ENCODE measurements at regions not wholly inside any gene's neighbourhood (a gene's known extent, or its start where the extent isn't known, plus 50 kb on each side); places are given as distances from the start of the nearest gene placed in this dataset.

GRCh38 chr22:27494785-27495184 lies 306.8 kb downstream of the MN1 start:
- Mint-ChIP-seq H3K27ac (no peak overlapping the region), H3K4me1 (peaks cover 0 to 4% (median 0%) of the 10 kb centered on the region in 7 donors), H3K4me3 (no peak overlapping the region), H3K36me3 (peaks cover 0 to 13% (median 2%) of the 10 kb centered on the region in 5 donors), H3K9me3 (peaks cover 1 to 18% (median 8%) of the 10 kb centered on the region in 11 donors), H3K27me3 (no peaks in the 10 kb centered on the region)
- Histone ChIP-seq H3K9me3 (ENCODE audit: control insufficient read depth in 2 of 3, low read length in 3 of 3) (no peaks in the 10 kb centered on the region), H3K4me1 (ENCODE audit: control insufficient read depth in 2 of 2, insufficient read depth in 2 of 2, low read length in 2 of 2) (no peaks in the 10 kb centered on the region), H3K27ac (ENCODE audit: low read depth, low read length) (no peak overlapping the region), H3K4me3 (ENCODE audit: low read length) (no peak overlapping the region), H3K36me3 (ENCODE audit: control insufficient read depth in 2 of 3, insufficient read depth in 3 of 3, low read length in 3 of 3) (no peaks in the 10 kb centered on the region), H3K27me3 (ENCODE audit: control insufficient read depth in 2 of 2, insufficient read depth in 2 of 2, low read length in 2 of 2) (no peaks in the 10 kb centered on the region)
- ATAC-seq (no peak), DNase-seq (no peak)
- CTCF ChIA-PET = no interaction called here
- POLR2A ChIA-PET = no interaction called here
- intact Hi-C loops (cut with micrococcal nuclease) = no loop called here

DNA sequence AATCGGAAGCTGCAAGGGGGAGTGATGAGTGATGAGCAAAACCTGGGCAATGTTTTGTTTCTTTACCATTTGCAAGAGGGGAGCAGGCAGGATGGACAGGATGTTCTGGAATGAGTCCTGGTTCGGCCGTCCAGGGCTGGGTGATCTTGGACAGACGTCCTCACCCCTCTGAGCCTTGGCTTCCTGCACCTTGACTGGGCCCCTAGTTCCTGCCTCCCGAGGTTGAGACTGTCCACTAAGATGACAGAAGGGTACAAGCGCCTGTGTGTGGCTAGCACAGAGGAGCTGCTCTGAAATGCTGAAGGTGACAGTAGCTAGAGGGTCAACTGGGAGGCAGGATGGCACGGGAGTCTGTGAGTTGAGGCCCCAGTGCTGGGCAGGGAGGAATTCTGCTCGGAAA lies 306.2 kb downstream of the MN1 start:
- no peak for DNase-seq
- Mint-ChIP-seq H3K4me3 (no peak overlapping the region), H3K27ac (no peak overlapping the region), H3K27me3 (no peaks in the 10 kb centered on the region), H3K4me1 (peaks cover 0 to 4% (median 0%) of the 10 kb centered on the region in 7 donors), H3K36me3 (peaks cover 0 to 13% (median 2%) of the 10 kb centered on the region in 5 donors), H3K9me3 (peaks cover 1 to 18% (median 8%) of the 10 kb centered on the region in 11 donors)
- H3K4me3 ChIP-seq (ENCODE audit: low read length) = no peak overlapping the region
- ChIA-PET POLR2A (no interaction called here), CTCF (no interaction called here)
- H3K36me3 ChIP-seq (ENCODE audit: control insufficient read depth in 2 of 3, insufficient read depth in 3 of 3, low read length in 3 of 3) = no peaks in the 10 kb centered on the region
- H3K9me3 ChIP-seq (ENCODE audit: control insufficient read depth in 2 of 3, low read length in 3 of 3) = no peaks in the 10 kb centered on the region
- no peak for ATAC-seq
- no peaks in the 10 kb centered on the region for H3K4me1 ChIP-seq (ENCODE audit: control insufficient read depth in 2 of 2, insufficient read depth in 2 of 2, low read length in 2 of 2)
- intact Hi-C loops (cut with micrococcal nuclease) = no loop called here
- H3K27ac ChIP-seq (ENCODE audit: low read depth, low read length) = no peak overlapping the region
- no peaks in the 10 kb centered on the region for H3K27me3 ChIP-seq (ENCODE audit: control insufficient read depth in 2 of 2, insufficient read depth in 2 of 2, low read length in 2 of 2)

DNA sequence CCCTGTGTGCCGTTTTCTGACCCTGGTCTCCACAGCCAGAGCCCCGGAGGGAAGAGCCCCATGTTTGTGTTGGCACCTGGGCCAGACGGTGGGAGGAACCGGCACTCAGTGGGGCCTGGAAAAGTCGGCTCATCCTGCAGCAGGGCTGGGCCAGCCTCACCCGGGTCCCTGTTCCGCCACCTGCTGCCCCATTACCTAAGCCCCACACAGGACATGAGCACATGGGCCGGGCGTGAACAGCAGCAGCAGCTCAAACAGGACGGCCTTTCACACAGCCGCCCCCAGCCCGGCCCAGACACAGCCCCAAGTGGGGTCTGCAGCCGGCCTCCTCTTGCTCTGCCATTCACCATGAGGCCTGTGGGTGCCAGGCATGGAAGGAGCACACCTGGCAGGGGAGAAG lies 302.4 kb downstream of the MN1 start:
- no peak for ATAC-seq
- no peak overlapping the region for H3K4me3 ChIP-seq (ENCODE audit: low read length)
- DNase-seq = no peak
- peaks cover 0 to 3% (median 0%) of the 10 kb centered on the region in 5 donors for H3K27me3 Mint-ChIP-seq
- peaks cover 0 to 4% (median 0%) of the 10 kb centered on the region in 5 donors for H3K36me3 Mint-ChIP-seq
- no peak overlapping the region for H3K27ac ChIP-seq (ENCODE audit: low read depth, low read length)
- no peaks in the 10 kb centered on the region for H3K4me1 ChIP-seq (ENCODE audit: control insufficient read depth in 2 of 2, insufficient read depth in 2 of 2, low read length in 2 of 2)
- no peaks in the 10 kb centered on the region for H3K4me1 Mint-ChIP-seq
- no peak overlapping the region for H3K27ac Mint-ChIP-seq
- CTCF ChIA-PET = no interaction called here
- POLR2A ChIA-PET = no interaction called here
- no peaks in the 10 kb centered on the region for H3K9me3 ChIP-seq (ENCODE audit: control insufficient read depth in 2 of 3, low read length in 3 of 3)
- H3K9me3 Mint-ChIP-seq = peaks cover 0 to 5% (median 2%) of the 10 kb centered on the region in 11 donors
- no peaks in the 10 kb centered on the region for H3K36me3 ChIP-seq (ENCODE audit: control insufficient read depth in 2 of 3, insufficient read depth in 3 of 3, low read length in 3 of 3)
- H3K4me3 Mint-ChIP-seq = no peak overlapping the region
- intact Hi-C loops (cut with micrococcal nuclease) = no loop called here
- no peaks in the 10 kb centered on the region for H3K27me3 ChIP-seq (ENCODE audit: control insufficient read depth in 2 of 2, insufficient read depth in 2 of 2, low read length in 2 of 2)

DNA sequence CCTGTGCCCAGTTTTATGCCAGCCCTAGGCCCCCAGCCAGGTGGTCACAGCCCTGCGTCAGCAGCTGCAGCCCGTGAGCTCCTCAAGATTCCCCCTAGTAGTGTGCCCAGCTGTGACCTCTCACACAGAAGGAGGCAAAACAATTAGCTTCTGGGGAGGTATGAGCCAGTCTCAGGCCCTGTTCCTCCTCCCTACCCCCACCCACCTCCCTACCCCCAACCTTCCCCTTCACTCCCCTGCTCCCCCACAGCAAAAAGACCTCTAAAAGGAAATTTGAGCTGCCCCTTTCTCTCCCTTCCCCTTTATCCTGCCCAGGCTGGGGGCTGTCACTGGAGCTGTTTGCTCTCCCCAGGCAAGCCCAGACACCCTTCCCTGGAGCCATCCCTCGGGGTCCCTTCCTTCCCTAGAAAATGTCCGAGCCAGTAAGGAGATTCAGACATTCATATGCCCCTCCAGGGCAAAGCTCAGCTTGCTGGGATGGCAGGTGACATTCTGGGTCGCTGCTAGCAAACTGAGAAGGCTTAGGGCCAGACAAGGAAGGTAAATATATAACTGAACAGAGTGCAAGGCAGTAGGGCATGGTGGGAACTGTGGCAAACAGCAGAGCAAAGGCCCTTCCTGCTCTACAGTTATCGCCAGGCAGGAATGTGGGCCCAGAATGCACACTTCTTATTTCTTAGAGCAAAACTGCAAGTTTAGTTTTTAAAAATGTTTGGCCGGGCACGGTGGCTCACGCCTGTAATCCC lies 300.2 kb downstream of the MN1 start:
- intact Hi-C loops (cut with micrococcal nuclease) = no loop called here
- H3K36me3 ChIP-seq (ENCODE audit: control insufficient read depth in 2 of 3, insufficient read depth in 3 of 3, low read length in 3 of 3) = no peaks in the 10 kb centered on the region
- ChIA-PET CTCF (no interaction called here), POLR2A (no interaction called here)
- no peaks in the 10 kb centered on the region for H3K4me1 ChIP-seq (ENCODE audit: control insufficient read depth in 2 of 2, insufficient read depth in 2 of 2, low read length in 2 of 2)
- H3K27me3 Mint-ChIP-seq = peaks cover 0 to 5% (median 0%) of the 10 kb centered on the region in 5 donors
- H3K27ac ChIP-seq (ENCODE audit: low read depth, low read length) = no peak overlapping the region
- no peaks in the 10 kb centered on the region for H3K4me1 Mint-ChIP-seq
- H3K4me3 Mint-ChIP-seq = no peak overlapping the region
- DNase-seq (no peak), ATAC-seq (no peak)
- no peak overlapping the region for H3K27ac Mint-ChIP-seq
- no peak overlapping the region for H3K4me3 ChIP-seq (ENCODE audit: low read length)
- H3K27me3 ChIP-seq (ENCODE audit: control insufficient read depth in 2 of 2, insufficient read depth in 2 of 2, low read length in 2 of 2) = no peaks in the 10 kb centered on the region
- H3K36me3 Mint-ChIP-seq = peaks cover 0 to 4% (median 0%) of the 10 kb centered on the region in 5 donors
- H3K9me3 ChIP-seq (ENCODE audit: control insufficient read depth in 2 of 3, low read length in 3 of 3) = no peaks in the 10 kb centered on the region
- peaks cover 0 to 5% (median 2%) of the 10 kb centered on the region in 11 donors for H3K9me3 Mint-ChIP-seq

DNA sequence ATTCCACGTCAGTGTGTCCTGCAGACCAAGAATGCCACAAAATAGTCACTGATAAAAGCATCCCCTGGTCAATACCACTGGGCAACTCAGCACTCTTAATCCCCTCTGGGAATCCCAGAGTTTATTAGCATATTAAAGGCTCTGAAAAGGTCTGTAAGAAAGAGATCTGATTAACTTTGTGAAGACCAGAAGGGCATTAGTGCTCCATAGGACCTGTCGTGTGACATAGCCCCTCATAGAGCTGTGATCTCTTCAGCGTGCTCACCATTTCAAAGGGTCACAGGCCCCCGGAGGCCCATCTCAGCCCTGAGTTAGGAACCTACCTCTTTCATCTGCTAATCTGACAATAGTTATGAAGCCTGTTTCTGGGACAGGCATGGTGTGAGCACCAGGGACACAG lies 299.2 kb downstream of the MN1 start:
- ATAC-seq = no peak
- intact Hi-C loops (cut with micrococcal nuclease) = no loop called here
- DNase-seq = no peak
- Mint-ChIP-seq H3K27me3 (peaks cover 0 to 5% (median 0%) of the 10 kb centered on the region in 5 donors), H3K4me3 (no peak overlapping the region), H3K4me1 (no peaks in the 10 kb centered on the region), H3K36me3 (peaks cover 0 to 4% (median 0%) of the 10 kb centered on the region in 5 donors), H3K27ac (no peak overlapping the region), H3K9me3 (peaks cover 0 to 5% (median 2%) of the 10 kb centered on the region in 11 donors)
- Histone ChIP-seq H3K27ac (ENCODE audit: low read depth, low read length) (no peak overlapping the region), H3K4me1 (ENCODE audit: control insufficient read depth in 2 of 2, insufficient read depth in 2 of 2, low read length in 2 of 2) (no peaks in the 10 kb centered on the region), H3K9me3 (ENCODE audit: control insufficient read depth in 2 of 3, low read length in 3 of 3) (no peaks in the 10 kb centered on the region), H3K36me3 (ENCODE audit: control insufficient read depth in 2 of 3, insufficient read depth in 3 of 3, low read length in 3 of 3) (no peaks in the 10 kb centered on the region), H3K4me3 (ENCODE audit: low read length) (no peak overlapping the region), H3K27me3 (ENCODE audit: control insufficient read depth in 2 of 2, insufficient read depth in 2 of 2, low read length in 2 of 2) (no peaks in the 10 kb centered on the region)
- CTCF ChIA-PET = no interaction called here
- POLR2A ChIA-PET = no interaction called here

GRCh38 chr22:27504360-27505253 lies 296.9 kb downstream of the MN1 start:
- Mint-ChIP-seq H3K27me3 (peaks cover 0 to 13% (median 0%) of the 10 kb centered on the region in 5 donors), H3K36me3 (peaks cover 0 to 4% (median 0%) of the 10 kb centered on the region in 5 donors), H3K4me1 (no peaks in the 10 kb centered on the region), H3K27ac (no peak overlapping the region), H3K9me3 (peaks cover 0 to 9% (median 2%) of the 10 kb centered on the region in 11 donors), H3K4me3 (no peak overlapping the region)
- Histone ChIP-seq H3K36me3 (ENCODE audit: control insufficient read depth in 2 of 3, insufficient read depth in 3 of 3, low read length in 3 of 3) (no peaks in the 10 kb centered on the region), H3K27ac (ENCODE audit: low read depth, low read length) (no peak overlapping the region), H3K4me3 (ENCODE audit: low read length) (no peak overlapping the region), H3K4me1 (ENCODE audit: control insufficient read depth in 2 of 2, insufficient read depth in 2 of 2, low read length in 2 of 2) (no peaks in the 10 kb centered on the region), H3K27me3 (ENCODE audit: control insufficient read depth in 2 of 2, insufficient read depth in 2 of 2, low read length in 2 of 2) (no peaks in the 10 kb centered on the region), H3K9me3 (ENCODE audit: control insufficient read depth in 2 of 3, low read length in 3 of 3) (no peaks in the 10 kb centered on the region)
- ChIA-PET POLR2A (no interaction called here), CTCF (no interaction called here)
- intact Hi-C loops (cut with micrococcal nuclease) = no loop called here
- no peak for ATAC-seq
- DNase-seq = no peak

Data from naive thymus-derived CD4-positive, alpha-beta T cell (primary cell).